ENCODE measurements at regions not wholly inside any gene's neighbourhood (a gene's known extent, or its start where the extent isn't known, plus 50 kb on each side); places are given as distances from the start of the nearest gene placed in this dataset.

GRCh38 chr10:56537984-56538383, 176.9 kb upstream of the ZWINT start:
- TF ChIP-seq CTCF (IDR thresholded peaks at IDR 0.05; ENCODE audit: extremely low read depth, missing control alignments): no peak
- no peak for DNase-seq (ENCODE audit: low spot score)

- DNase-seq (ENCODE audit: low spot score): no peak
- TF ChIP-seq CTCF (IDR thresholded peaks at IDR 0.05; ENCODE audit: extremely low read depth, missing control alignments): no peak
Observed at GRCh38 chr10:56522166-56522565, 161.1 kb upstream of the ZWINT start.

GRCh38 chr10:56508562-56508961, 147.5 kb upstream of the ZWINT start:
- no peak for TF ChIP-seq CTCF (IDR thresholded peaks at IDR 0.05; ENCODE audit: extremely low read depth, missing control alignments)
- DNase-seq (ENCODE audit: low spot score): no peak

GRCh38 chr10:56507033-56507432, 146.0 kb upstream of the ZWINT start:
- no peak for TF ChIP-seq CTCF (IDR thresholded peaks at IDR 0.05; ENCODE audit: extremely low read depth, missing control alignments)

GRCh38 chr10:56505555-56505954, 144.5 kb upstream of the ZWINT start:
- DNase-seq (ENCODE audit: low spot score): no peak
- TF ChIP-seq CTCF (IDR thresholded peaks at IDR 0.05; ENCODE audit: extremely low read depth, missing control alignments): no peak

More at GRCh38 chr10:56507033-56507432, 146.0 kb upstream of the ZWINT start:
- no peak for DNase-seq (ENCODE audit: low spot score)

- DNase-seq (ENCODE audit: low spot score): no peak
- TF ChIP-seq CTCF (IDR thresholded peaks at IDR 0.05; ENCODE audit: extremely low read depth, missing control alignments): no peak
Observed at GRCh38 chr10:56496186-56496486, 135.1 kb upstream of the ZWINT start.

GRCh38 chr10:56487746-56488145, 126.7 kb upstream of the ZWINT start:
- DNase-seq (ENCODE audit: low spot score): no peak
- TF ChIP-seq CTCF (IDR thresholded peaks at IDR 0.05; ENCODE audit: extremely low read depth, missing control alignments): no peak
